PFSK-1 (cell line): ENCODE measurements at regions not wholly inside any gene's neighbourhood (a gene's known extent, or its start where the extent isn't known, plus 50 kb on each side); places are given as distances from the start of the nearest gene placed in this dataset.

Experiments
- POLR2AphosphoS5 ChIP-seq: IDR thresholded peaks from 2 replicates; pipeline ENCODE4 v1.6.1; 2012; ENCODE audit warnings: low read depth, mild to moderate bottlenecking, control low read depth, low read length, moderate library complexity
- SIN3A ChIP-seq: IDR thresholded peaks from 2 replicates; pipeline ENCODE4 v1.6.1; 2012; ENCODE audit warnings: mild to moderate bottlenecking, low read length, moderate library complexity, borderline replicate concordance; ENCODE audit not compliant: insufficient read depth
- TAF1 ChIP-seq: IDR thresholded peaks from 2 replicates; pipeline ENCODE4 v1.6.1; 2012; ENCODE audit warnings: low read length, control low read depth, borderline replicate concordance; ENCODE audit not compliant: insufficient read depth

DNA sequence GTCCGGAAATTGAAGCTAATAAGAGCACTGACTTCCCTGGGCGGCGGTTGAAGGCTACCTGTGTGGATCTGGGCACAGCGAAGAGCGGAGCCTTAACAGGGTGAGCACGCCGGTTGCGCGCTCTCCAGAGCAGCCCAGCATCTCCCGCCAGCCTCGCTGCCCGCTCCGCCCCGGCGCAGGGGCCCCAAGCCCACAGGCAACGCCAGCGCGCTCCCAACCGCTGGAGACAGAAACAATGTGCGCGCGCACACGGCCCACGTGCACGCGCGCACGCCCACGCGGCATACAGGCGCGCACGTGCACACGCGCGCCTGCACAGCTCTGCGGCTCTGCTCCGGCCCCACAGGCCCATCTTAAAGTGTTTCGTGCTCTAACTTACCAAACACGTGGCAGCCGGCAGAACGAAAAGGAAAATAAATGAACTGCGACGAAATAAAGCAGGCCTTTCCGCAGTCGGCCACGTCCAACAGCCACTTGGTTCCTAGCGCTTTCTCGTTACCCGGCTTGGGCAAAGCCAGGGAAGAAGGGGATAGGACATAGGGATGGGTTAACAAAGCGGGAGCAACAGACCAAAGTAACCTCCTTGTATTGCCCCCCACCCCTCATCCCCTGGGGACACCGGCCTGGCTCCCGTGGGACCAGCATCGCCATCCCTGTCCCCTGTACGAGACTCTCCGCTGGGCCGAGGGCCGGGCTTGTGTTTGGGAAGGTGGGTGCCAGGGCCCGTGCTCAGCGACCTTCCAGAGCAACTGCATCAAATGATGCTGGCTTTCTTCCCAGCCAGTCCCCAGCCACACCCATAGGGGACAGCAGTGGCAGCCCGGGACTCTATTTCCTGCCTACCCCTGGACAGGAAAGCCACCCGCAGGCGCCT lies 203.7 kb downstream of the ABHD5 start:
- TF ChIP-seq TAF1 (no peak), SIN3A (no peak), POLR2AphosphoS5 (no peak)
